GM21717 (cell line): ENCODE measurements at regions not wholly inside any gene's neighbourhood (a gene's known extent, or its start where the extent isn't known, plus 50 kb on each side); places are given as distances from the start of the nearest gene placed in this dataset.
"Not testable (repeated sequence)": the region's sequence is repeated elsewhere in the genome, so short reads cannot be mapped to it uniquely, and the experiment has no call there.

Experiments used
- ATAC-seq: cut with Tn5 transposase; IDR thresholded peaks from one replicate; pipeline ENCODE4 v1.9.1; 2021; ENCODE audit warnings: mild to moderate bottlenecking, moderate library complexity; ENCODE audit not compliant: unreplicated experiment

DNA sequence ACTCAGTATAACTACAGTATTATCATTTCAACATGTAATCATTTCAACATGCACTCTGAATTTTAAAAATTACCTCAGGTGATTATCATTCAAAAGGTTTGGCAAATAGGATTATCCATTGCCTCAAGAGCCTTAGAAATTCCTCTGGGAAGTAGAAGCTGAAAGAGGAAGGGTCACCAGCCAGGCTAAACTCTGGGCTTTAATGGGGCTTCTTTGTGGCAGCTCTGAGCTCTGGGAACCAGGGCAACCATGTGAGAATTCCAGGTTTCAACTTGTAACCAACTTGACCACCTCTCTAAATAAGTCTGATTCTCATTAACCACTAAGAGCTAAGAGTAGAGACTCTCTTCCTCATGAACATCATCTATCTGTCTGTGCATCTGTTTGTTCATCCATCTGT lies 117.2 kb upstream of the MED14 start:
- ATAC-seq = no peak

DNA sequence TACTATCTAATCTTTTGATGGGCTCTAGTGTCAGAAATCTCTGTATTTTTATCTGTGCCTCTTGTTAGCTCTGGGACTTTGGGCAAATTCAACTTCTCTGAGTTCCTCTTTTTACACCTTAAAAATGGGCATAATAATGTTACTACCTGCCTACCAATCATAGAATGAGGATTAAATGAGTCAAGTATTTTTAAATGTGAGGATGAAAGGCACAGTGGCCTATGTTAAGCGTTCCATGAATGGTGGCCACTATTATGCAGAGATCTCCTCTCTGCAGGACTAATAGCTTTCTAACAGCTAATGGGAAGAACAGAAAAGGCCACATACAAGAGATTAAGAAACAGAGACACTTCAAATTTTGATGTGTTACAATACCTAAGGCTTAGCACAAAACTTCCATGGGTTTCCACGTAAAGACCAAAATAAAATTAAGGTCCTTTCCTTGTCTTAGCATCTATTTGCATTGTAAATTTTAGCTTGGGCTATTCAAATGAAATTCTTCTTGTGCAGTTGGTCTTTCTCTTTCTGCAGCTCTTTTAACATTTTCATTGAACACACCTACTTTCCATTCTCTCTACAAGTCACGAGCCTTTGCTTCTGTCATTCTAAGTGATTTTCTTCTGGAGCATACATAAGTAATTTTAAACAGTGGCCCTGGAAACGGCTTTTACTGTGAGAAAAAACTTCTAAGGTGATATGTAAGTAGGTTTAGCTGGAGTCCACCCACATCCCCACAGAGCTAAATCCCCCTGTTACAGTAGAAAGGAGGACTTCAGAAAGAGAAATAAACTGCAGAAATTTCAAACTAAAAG lies 117.9 kb upstream of the MED14 start:
- ATAC-seq = no peak

DNA sequence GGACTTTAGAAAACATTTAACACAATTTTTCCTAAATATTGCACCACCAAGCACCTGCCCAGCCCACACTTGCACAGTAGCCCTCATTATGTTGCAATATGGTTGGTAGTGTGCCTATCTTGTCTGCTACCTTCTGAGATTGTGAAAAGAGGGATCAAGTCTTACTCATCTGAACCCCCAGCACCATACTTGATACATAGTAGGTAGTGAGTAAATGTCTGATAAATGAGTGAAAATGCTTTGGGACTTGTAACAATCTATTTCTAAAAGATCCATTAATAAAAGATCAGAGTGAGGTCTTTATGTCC lies 118.4 kb upstream of the MED14 start:
- ATAC-seq = no peak

DNA sequence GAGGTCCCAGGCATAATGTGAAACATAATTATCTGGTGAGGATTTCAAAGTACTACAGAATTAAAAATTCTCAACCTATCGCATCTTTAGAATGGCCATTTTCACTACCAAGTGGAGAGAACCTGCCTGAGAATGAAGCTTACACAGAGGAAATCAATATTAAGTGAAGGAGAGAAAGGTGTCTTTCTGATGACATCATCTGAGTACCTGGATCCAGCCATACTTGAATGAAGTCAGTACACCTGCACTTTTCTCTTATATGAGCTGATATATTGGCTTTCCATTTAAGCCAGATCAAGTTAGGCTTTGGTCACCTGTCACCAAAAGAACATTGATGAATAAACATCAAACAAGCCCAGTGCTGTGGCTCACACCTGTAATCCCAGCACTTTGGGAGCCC lies 118.9 kb upstream of the MED14 start:
- no peak for ATAC-seq

DNA sequence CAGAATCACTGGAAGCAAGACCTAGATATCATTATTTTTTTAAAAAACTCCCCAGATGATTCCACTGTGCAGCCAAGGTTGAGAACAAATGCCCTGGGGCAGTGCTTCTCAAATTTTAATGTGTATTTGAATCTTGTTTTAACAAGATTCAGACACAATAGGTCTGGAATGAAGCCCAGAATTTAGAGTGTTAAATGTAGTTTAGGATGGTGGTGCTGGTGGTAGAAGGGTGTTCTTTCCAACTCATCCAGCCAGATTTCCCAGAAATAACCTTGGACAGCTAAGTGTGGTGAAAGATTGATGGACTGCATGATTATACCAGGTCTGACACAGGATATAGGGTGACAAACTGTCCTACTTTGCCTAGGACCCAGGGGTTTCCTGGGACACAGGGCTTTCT lies 120.1 kb upstream of the MED14 start:
- ATAC-seq = no peak

DNA sequence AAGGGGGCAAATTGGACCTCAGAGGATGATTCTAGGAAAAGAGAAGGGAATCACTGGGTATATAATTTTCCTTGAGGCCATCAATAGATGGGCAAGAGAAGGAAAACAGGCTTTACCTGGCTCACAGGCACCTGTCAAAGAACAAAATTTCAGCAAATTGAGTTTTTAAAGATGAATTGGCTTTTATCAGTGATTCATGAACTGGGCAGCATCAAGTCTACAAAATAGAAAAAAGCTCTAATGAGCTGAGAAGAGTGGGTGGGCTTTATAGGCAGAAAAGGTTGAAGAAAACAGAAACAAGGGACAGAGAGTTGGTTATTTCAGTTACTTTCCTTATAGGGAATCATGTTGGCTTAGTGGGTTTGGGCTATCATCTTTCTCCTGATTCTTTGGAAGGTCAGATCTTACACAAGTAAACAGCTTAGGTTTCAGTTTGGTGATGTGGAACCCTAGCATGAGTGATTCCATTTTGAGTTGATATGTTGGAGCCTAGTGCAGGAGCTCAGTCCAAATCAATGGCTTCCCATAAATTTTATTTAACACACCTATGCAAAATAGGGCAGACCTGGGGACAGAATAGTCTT lies 120.7 kb upstream of the MED14 start:
- no peak for ATAC-seq

DNA sequence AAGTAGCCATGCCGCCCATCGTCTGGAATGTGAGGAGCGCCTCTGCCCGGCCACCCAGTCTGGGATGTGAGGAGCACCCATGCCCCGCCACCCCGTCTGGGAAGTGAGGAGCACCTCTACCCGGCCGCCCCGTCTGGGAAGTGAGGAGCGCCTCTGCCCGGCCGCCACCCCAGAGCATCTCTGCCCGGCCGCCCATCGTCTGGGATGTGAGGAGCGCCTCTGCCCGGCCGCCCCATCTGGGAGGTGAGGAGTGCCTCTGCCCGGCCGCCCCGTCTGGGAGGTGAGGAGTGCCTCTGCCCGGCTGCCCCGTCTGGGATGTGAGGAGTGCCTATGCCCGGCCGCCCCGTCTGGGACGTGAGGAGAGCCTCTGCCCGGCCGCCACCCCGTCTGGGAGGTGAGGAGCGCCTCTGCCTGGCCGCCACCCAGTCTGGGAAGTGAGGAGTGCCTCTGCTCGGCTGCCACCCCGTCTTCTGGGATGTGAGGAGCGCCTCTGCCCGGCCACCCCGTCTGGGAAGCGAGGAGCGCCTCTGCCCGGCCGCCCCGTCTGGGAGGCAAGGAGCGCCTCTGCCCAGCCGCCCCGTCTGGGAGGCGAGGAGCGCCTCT lies 126.7 kb upstream of the MED14 start:
- ATAC-seq = not testable (repeated sequence)

DNA sequence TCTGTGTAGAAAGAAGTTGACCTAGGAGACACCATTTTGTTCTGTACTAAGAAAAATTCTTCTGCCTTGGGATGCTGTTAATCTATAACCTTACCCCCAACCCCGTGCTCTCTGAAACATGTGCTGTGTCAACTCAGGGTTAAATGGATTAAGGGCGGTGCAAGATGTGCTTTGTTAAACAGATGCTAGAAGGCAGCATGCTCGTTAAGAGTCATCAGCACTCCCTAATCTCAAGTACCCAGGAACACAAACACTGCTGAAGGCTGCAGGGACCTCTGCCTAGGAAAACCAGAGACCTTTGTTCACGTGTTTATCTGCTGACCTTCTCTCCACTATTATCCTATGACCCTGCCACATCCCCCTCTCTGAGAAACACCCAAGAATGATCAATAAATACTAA lies 127.9 kb upstream of the MED14 start:
- not testable (repeated sequence) for ATAC-seq

DNA sequence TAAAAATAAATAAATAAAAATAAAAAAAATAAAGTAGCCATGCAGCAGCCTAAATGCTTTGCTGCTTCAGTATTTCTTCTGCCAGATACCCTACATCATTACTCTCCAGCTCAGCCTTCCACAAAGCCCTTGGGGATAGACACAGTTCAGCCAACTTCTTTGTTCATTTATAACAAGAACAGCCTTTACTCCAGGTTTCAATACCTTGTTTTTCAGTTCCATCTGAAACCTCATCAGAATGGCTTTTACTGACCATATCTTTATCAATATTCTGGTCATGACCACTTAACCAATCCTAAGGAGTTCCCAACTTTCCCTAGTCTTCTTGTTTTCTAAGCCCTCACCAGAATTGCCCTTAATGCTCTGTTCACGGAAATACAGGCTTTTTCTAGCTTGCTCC lies 128.3 kb upstream of the MED14 start:
- ATAC-seq = no peak

DNA sequence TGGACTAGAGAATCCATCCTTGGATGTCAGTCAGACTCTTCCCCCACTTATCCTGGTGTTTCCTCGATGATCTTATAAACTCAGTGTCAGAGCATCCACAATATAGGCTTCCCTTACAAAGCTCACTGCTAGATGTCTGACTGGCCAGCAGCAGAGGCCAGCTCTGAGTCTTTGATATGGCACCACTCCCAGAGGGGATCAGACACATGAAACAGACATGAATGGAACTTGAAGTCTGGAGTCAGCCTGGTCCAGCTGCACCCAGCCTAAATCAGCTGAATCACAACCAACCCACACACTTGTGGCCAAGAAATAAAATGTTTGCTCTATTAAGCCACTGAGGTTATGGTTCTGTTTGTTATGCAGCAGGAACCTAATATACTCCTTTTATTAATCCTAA lies 129.6 kb upstream of the MED14 start:
- ATAC-seq = no peak

DNA sequence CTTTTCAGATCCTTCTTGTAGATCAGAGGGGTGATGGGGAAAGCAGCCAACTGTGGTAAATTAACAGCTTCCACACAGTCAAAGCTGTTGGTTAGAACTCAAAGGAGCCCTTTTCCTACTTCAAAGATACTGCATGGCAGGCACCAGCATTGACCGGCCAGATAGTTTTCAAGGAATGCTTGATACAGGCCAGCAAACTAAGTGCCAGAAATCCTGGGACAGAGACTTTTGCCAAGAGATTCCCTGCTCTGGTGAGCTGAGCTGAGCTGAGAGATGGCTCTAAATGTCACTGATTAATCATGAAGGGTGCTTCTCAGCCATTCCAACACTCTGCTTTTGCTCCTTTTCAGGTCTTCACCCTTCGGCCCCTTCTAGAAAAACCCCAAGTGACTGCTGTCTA lies 131.6 kb upstream of the MED14 start:
- ATAC-seq = no peak

DNA sequence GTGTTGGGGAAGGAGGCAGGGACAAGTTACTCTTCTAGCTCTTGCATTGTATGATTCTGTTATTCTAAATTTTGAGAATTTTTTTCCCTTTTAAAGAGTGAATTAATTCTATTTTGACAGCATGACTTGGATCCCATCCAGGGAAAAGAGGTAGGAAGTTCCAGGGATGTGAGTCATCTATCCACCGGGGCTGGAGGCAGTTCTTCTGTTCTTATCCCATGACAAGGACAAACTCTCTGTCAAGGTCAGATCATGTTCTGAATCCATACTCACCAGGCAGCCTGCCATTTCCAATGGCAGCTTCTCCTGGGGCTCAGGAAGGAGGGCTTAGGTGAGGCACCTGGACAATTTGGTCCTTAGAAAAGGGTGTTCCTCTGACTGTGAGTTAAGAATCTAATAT lies 132.0 kb upstream of the MED14 start:
- ATAC-seq = no peak

DNA sequence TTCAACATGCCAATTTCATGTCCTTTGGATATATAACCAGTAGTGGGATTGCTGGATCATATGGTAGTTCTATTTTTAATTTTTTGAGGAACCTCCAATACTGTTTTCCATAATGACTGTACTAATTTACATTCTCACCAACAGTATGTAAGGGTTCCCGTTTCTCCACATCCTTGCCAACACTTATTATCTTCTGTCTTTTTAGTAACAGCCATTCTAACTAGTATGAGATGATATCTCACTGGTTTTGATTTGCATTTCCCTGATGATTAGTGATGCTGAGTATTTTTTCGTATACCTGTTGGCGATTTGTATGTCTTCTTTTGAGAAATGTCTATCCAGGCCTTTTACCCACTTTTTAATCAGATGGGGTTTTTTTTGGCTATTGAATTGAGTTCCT lies 133.5 kb upstream of the MED14 start:
- no peak for ATAC-seq

DNA sequence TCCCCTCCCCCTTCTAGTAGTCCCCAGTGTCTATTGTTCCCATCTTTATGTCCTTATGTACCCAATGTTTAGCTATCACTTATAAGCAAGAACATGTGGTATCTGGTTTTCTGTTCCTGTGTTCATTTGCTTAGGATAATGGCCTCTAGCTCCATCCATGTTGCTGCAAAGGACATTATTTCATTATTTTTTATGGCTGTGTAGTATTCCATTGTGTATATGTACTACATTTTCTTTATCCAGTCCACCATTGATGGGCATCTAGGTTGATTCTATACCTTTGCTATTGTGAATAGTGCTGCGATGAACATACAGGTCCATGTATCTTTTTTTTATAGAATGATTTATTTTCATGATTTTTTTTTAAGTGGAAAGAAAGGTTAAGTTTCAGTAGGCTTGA lies 135.6 kb upstream of the MED14 start:
- not testable (repeated sequence) for ATAC-seq

DNA sequence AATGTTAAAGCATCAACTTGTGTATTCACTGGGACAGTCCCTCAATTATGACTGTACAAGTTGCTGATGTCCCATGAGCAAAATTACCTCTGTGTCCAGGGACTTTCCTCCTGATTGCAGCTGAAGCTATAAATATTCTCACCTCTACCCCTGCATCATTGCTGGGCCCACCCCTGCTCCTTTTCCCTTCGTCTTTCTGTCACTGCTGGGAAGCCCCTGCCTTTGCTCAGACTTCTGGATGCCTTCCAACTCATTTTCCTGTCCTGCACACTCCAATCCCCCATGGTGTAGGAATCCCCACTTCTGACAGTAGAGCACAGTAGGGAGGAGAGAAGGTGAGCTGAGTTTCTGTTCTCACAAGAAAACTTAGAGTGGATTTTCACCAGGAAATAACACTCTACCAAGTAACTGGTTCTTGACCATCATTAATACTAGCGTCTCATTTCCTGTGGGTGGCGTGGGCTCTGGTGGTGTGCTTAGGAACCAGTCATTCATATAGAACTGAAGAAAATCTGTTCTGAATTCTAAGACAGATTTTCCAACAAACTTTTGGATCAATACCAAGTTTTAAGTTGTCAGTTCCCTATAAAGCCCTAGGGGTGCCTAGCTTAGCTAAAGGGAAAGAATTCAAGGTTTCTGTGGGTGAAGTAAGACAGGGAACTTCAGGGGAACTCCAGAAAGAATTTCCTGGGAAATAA lies 136.2 kb upstream of the MED14 start:
- ATAC-seq = peak; percentile 69

DNA sequence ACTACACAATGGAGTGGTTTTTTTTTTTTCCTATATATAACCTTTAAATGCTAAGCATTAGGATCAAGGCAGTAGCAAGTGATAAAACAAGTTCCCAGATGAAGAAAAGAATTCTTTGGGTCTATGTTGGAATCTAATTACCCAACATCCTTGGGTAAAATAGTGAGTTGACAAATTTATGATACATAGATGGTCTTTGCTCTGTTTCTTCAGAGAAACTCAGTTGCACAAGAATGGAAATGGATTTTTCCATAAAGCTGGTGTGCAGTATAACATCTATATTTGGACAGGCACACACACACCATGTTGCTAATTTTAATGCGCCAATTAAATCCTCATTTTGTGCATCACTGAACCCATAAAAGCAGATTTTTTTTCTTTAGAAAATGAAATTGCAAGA lies 137.0 kb upstream of the MED14 start:
- no peak for ATAC-seq

DNA sequence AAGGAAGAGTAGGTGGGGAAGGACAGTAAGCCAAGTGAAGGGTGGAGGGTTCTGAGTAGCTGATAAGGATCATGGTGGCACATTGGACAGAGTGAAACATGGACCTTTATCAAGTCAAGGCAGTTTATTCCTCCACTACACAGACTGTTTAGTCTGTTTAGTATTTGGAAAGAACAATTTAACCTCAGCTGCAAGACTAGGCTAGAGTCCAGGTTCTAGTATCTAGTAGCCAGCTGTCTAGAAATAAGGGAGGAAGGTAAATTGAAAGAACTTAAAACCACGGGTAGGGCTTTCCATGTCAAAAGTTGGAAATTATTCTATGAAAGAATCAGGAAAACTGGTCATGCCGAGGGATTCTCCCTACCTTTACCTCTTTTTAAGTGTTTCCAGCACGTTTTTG lies 140.1 kb upstream of the MED14 start:
- ATAC-seq = no peak

DNA sequence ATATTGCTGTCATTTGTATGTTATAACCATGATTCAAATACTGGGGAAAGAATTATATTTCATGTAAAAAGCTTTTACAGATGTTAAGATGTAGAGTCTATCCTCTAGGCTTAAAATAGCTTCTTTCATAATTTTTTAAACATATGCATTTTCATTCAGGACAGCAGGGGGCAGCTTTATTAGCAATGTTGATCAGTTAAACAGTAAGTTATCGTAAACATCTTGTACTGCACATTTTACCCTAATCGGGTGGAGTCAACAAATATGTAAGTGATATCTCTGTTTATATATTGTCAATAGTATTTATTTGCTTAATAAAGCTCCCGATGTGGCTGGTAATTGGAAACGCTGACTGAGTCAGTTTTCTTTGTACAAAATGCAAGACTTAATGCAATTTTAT lies 142.5 kb upstream of the MED14 start:
- no peak for ATAC-seq

DNA sequence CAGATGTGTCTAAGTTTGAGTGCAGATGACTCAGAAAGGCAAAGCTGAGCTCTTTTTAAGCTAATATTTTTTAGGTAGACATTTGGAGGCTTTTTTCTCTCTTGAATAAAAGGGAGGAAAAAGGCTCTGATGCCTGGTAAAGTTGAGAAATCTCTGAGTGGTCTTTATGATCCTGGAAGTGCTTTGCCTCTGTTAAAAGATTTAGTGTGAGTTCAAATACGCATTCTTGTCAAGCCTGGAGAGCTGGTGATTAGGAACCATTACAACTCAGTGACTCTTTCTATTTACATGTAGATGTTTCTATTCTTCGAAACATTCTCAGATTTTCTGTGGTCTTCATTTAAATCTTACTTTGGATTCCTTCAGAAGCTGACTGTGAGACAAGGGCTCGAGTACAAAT lies 143.4 kb upstream of the MED14 start:
- ATAC-seq = no peak

DNA sequence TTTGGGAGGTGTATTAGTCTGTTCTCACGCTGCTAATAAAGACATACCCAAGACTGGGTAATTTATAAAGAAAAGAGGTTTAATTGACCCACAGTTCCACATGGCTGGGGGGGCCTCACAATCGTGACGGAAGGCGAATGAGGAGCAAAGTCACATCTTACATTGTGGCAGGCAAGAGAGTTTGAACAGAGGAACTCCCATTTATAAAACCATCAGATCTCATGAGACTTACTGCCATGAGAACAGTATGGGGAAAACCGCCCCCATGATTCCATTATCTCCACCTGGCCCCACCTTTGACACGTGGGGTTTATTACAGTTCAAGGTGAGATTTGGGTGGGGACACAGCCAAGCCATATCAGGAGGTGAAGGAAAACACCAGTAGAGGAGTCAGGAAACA lies 143.8 kb upstream of the MED14 start:
- not testable (repeated sequence) for ATAC-seq

DNA sequence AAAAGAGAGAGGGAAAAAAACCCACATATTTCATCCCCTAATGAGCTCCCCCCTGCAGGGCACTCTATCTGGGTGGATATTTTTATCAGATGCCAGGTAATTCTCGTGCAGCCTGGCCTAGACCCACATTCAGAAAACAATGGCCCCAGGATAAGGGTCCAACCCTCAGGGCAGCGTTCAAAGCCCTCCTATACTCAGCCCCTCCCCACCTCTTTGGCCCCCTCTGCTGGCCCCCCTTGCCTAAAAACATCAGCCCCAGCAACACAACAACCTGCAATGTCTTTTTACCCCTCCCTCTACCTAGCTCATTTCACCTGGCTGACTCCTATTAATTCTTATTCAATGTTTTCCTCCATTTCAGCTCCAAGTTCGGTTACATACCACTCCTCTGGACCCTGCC lies 145.4 kb upstream of the MED14 start:
- no peak for ATAC-seq

DNA sequence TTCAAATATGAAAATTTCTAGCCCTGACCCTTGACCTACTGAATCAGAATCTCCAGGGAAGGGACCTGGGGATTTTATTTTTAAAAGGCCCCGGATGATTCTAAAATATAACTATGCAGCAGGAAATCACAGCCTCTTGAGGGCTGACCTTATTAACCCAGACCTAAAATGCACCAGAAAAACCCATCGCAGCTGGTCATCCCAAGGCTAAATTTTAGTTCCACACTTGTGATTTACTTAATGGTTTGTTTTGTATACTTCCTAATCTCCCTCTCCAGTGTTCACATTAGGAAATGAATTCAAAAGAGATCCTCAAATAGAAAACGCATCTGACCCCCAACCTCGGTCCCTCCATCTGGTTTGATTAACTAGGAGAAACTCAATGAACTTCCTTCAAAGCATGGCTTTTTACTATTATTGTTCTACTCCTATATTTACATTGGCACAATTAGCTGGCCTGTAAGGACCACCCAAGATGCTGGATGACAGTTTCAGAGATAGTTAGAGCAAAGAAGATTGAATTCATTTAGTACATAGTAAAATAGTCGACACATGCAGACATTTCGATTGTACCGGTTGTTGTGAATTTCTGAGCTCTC lies 147.8 kb upstream of the MED14 start:
- ATAC-seq = no peak
